CD4-positive, alpha-beta T cell (primary cell): ENCODE measurements at regions not wholly inside any gene's neighbourhood (a gene's known extent, or its start where the extent isn't known, plus 50 kb on each side); places are given as distances from the start of the nearest gene placed in this dataset.

ENCODE experiments used
- ATAC-seq: fragments of 200-7000 bp; cut with Tn5 transposase; one replicate; pipeline ENCODE4 v1.10.0; 2022; ENCODE audit warnings: mild to moderate bottlenecking; ENCODE audit not compliant: poor library complexity
- CTCF ChIA-PET: fragments of 350-600 bp; sonication (Branson Sonifier 250); formaldehyde crosslinking; loops from one replicate; lab custom pipeline; 2021; ENCODE audit warnings: antibody characterized with exemption, inconsistent platforms; lab: Charles Lee
- POLR2A ChIA-PET: fragments of 350-600 bp; sonication (Branson Sonifier 250); formaldehyde crosslinking; loops from one replicate; lab custom pipeline; 2021; ENCODE audit warnings: antibody characterized with exemption, inconsistent platforms; lab: Charles Lee
- DNase-seq, 14 experiments: peaks; one replicate each; pipeline ENCODE4 v3.0.0-alpha.2; 2013 to 2020; ENCODE audit warnings: mixed read lengths in 2 of 14
- H3K27ac ChIP-seq, 2 donors: one replicate each; pipeline versions ENCODE4 v1.5.1 to v1.7.0; 2013; ENCODE audit warnings: low read length in 2 of 2, low read depth in 1 of 2, mild to moderate bottlenecking in 1 of 2
- H3K27me3 ChIP-seq, 2 experiments: 1 replicate in 1 of 2; 2 replicates in 1 of 2; pipeline versions ENCODE4 v1.6.1 to v1.7.0; 2013; ENCODE audit warnings: low read length in 2 of 2, control low read depth in 1 of 2, mild to moderate bottlenecking in 1 of 2, moderate library complexity in 1 of 2; ENCODE audit not compliant: insufficient read depth in 2 of 2, control insufficient read depth in 1 of 2
- H3K36me3 ChIP-seq: one replicate; pipeline ENCODE4 v1.6.1; 2013; ENCODE audit warnings: low read length, control low read depth; ENCODE audit not compliant: insufficient read depth
- H3K4me1 ChIP-seq: one replicate; pipeline ENCODE4 v1.6.1; 2013; ENCODE audit warnings: low read length, control low read depth; ENCODE audit not compliant: insufficient read depth
- H3K4me3 ChIP-seq: one replicate; pipeline ENCODE4 v1.5.1; 2013; ENCODE audit warnings: mild to moderate bottlenecking, low read length, moderate library complexity
- H3K9me3 ChIP-seq, 2 experiments: 1 replicate in 1 of 2; 2 replicates in 1 of 2; pipeline versions ENCODE4 v1.6.1 to v1.7.0; 2013; ENCODE audit warnings: low read length in 2 of 2, mild to moderate bottlenecking in 2 of 2, control low read depth in 1 of 2, moderate library complexity in 1 of 2; ENCODE audit not compliant: control insufficient read depth in 1 of 2, insufficient read depth in 1 of 2
- H3K27ac Mint-ChIP-seq: one replicate; pipeline ENCODE4 v1.8.0; 2020; ENCODE audit warnings: mixed read lengths
- H3K27me3 Mint-ChIP-seq: one replicate; pipeline ENCODE4 v1.8.0; 2021; ENCODE audit warnings: mixed read lengths
- H3K36me3 Mint-ChIP-seq: one replicate; pipeline ENCODE4 v1.8.0; 2021; ENCODE audit warnings: low read depth, mixed read lengths
- H3K4me1 Mint-ChIP-seq: one replicate; pipeline ENCODE4 v1.8.0; 2021; ENCODE audit warnings: low read depth, mixed read lengths
- H3K4me3 Mint-ChIP-seq: one replicate; pipeline ENCODE4 v1.8.0; 2020; ENCODE audit warnings: mild to moderate bottlenecking, mixed read lengths
- H3K9me3 Mint-ChIP-seq: one replicate; pipeline ENCODE4 v1.8.0; 2020; ENCODE audit warnings: mixed read lengths
- intact Hi-C, 2 experiments: fragments of 100-400 bp; cut with DNase I in 1 of 2; cut with micrococcal nuclease in 1 of 2; formaldehyde crosslinking; loops; one replicate each; pipeline versions ENCODE4 v1.15.1 to v1.9.0; 2023 to 2025; cut with DNase I, micrococcal nuclease
- TF ChIP-seq, protein P1 (sequence below): fragments of 200-600 bp; IDR thresholded peaks from one replicate; pipeline ENCODE4 v1.8.0; 2022; ENCODE audit warnings: antibody characterized with exemption, mild to moderate bottlenecking

DNA sequence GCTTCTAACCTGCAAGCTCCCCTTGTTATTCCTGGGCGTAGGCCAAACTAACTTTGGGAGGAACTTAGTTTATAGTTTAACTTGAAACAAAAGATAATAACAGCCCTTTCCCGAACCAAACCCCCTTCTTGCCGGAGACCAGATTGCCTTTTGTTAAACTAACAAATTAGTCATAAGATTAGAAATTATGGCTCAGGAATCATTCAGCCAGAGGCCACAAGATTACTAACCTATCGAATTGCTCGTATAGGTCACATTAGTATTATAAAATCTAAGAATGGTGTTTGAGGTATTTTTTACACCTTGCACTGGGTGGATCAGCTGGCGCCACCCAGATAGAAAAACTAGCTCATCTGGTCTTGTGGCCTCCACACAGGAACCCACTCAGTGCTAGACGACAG is 65.3 kb upstream of the RAP2B start:
- CTCF ChIA-PET = no interaction called here
- ATAC-seq = no peak

DNA sequence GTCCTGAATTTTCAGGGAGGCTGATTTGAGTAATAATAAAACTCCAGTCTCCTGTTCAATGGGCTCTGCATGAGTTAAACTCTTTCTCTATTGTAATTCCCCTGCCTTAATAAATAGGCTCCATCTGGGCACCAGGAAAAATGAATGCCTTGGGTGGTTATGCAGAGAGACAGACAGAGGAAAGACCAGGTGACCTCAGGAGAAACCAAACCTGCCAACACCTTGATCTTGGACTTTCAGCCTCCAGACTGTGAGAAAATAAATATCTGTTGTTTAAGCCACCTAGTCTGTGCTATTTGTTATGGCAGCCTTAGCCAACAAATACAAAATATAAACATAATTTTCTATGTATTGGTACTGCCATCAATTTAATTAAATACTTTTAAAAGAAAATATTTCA is 64.8 kb upstream of the RAP2B start:
- H3K27ac Mint-ChIP-seq = no peak overlapping the region
- H3K9me3 Mint-ChIP-seq = no peaks in the 10 kb centered on the region
- Histone ChIP-seq H3K9me3 (no peaks in the 10 kb centered on the region), H3K27me3 (no peaks in the 10 kb centered on the region), H3K4me3 (no peak overlapping the region), H3K4me1 (no peaks in the 10 kb centered on the region), H3K27ac (no peak overlapping the region), H3K36me3 (no peaks in the 10 kb centered on the region)
- intact Hi-C loops = no loop called here
- peaks cover 7% of the 10 kb centered on the region for H3K4me1 Mint-ChIP-seq
- H3K36me3 Mint-ChIP-seq = no peaks in the 10 kb centered on the region
- TF ChIP-seq, protein P1, sequence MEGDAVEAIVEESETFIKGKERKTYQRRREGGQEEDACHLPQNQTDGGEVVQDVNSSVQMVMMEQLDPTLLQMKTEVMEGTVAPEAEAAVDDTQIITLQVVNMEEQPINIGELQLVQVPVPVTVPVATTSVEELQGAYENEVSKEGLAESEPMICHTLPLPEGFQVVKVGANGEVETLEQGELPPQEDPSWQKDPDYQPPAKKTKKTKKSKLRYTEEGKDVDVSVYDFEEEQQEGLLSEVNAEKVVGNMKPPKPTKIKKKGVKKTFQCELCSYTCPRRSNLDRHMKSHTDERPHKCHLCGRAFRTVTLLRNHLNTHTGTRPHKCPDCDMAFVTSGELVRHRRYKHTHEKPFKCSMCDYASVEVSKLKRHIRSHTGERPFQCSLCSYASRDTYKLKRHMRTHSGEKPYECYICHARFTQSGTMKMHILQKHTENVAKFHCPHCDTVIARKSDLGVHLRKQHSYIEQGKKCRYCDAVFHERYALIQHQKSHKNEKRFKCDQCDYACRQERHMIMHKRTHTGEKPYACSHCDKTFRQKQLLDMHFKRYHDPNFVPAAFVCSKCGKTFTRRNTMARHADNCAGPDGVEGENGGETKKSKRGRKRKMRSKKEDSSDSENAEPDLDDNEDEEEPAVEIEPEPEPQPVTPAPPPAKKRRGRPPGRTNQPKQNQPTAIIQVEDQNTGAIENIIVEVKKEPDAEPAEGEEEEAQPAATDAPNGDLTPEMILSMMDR = no peak
- ChIA-PET CTCF (no interaction called here), POLR2A (no interaction called here)
- no peak overlapping the region for H3K4me3 Mint-ChIP-seq
- H3K27me3 Mint-ChIP-seq = no peaks in the 10 kb centered on the region
- ATAC-seq = no peak
- no peak for DNase-seq

More for the DNA sequence above, 65.3 kb upstream of the RAP2B start:
- no peaks in the 10 kb centered on the region for H3K9me3 Mint-ChIP-seq
- DNase-seq = no peak
- peaks cover 12% of the 10 kb centered on the region for H3K4me1 Mint-ChIP-seq
- no peaks in the 10 kb centered on the region for H3K27me3 ChIP-seq
- no peaks in the 10 kb centered on the region for H3K27me3 Mint-ChIP-seq
- no peaks in the 10 kb centered on the region for H3K36me3 ChIP-seq
- H3K4me3 Mint-ChIP-seq = no peak overlapping the region
- no peak overlapping the region for H3K27ac ChIP-seq
- no peaks in the 10 kb centered on the region for H3K36me3 Mint-ChIP-seq
- H3K9me3 ChIP-seq = no peaks in the 10 kb centered on the region
- intact Hi-C loops = no loop called here
- no peak overlapping the region for H3K4me3 ChIP-seq
- H3K27ac Mint-ChIP-seq = no peak overlapping the region
- TF ChIP-seq, protein P1 = no peak
- POLR2A ChIA-PET = no interaction called here
- no peaks in the 10 kb centered on the region for H3K4me1 ChIP-seq

DNA sequence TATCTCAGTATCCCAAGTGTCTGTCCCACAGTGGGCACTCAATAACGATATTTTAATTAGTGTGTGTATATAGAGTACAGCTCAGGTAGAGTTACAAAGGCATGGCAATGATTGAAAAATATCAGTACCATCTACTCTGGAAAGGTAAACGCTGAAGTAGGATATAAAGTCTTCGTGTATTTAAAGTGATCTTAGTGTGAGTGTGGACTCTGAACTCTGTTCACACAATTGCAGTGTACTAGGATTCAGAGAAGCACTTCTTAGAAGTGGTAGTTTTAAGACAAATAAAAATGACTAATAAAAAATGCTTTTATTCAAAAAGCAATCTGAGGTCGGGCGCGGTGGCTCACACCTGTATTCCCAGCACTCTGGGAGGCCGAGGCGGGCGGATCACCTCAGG is 62.9 kb upstream of the RAP2B start:
- DNase-seq (no peak), ATAC-seq (no peak)
- Histone ChIP-seq H3K27ac (no peak overlapping the region), H3K27me3 (no peaks in the 10 kb centered on the region), H3K36me3 (no peaks in the 10 kb centered on the region), H3K4me3 (no peak overlapping the region), H3K9me3 (no peaks in the 10 kb centered on the region), H3K4me1 (no peaks in the 10 kb centered on the region)
- TF ChIP-seq, protein P1 = no peak
- Mint-ChIP-seq H3K4me3 (no peak overlapping the region), H3K9me3 (no peaks in the 10 kb centered on the region), H3K27ac (no peak overlapping the region), H3K4me1 (no peaks in the 10 kb centered on the region), H3K27me3 (no peaks in the 10 kb centered on the region), H3K36me3 (no peaks in the 10 kb centered on the region)
- ChIA-PET CTCF (interaction anchor here (0.7 kb wide), 1 partner anchor 57 kb away, joined by 3 read pairs; no protein-coding TSS in a partner anchor), POLR2A (no interaction called here)
- intact Hi-C loops = no loop called here
